ENCODE measurements at regions not wholly inside any gene's neighbourhood (a gene's known extent, or its start where the extent isn't known, plus 50 kb on each side); places are given as distances from the start of the nearest gene placed in this dataset.

GRCh38 chr12:42741771-42742510, 152.4 kb upstream of the PRICKLE1 start:
- TF ChIP-seq EZH2 (IDR thresholded peaks at IDR 0.05; ENCODE audit: low read length) (no peak), CTCF (optimal IDR thresholded peaks at IDR 0.05 in 1 of 3, IDR thresholded peaks at IDR 0.05 in 1 of 3, conservative IDR thresholded peaks at IDR 0.05 in 1 of 3; ENCODE audit: extremely low read depth in 1 of 3, insufficient read depth in 2 of 3, low read length in 3 of 3) (no peak)
- H3K36me3 ChIP-seq (ENCODE audit: control insufficient read depth in 2 of 2, extremely low read depth in 1 of 2, insufficient read depth in 2 of 2, low read length in 2 of 2), result no peaks in the 10 kb centered on the region
- H3K9me3 ChIP-seq (ENCODE audit: control insufficient read depth, low read depth, low read length), result peaks cover 4% of the 10 kb centered on the region
- H3K9me1 ChIP-seq (ENCODE audit: control insufficient read depth, extremely low read depth, insufficient read depth, low read length), result no peaks in the 10 kb centered on the region
- H3K27ac ChIP-seq (ENCODE audit: control insufficient read depth, insufficient read depth, low read length), result no peak overlapping the region
- H3K79me2 ChIP-seq (ENCODE audit: control insufficient read depth, insufficient read depth, low read length), result no peaks in the 10 kb centered on the region
- no peaks in the 10 kb centered on the region for H4K20me1 ChIP-seq (ENCODE audit: control insufficient read depth, extremely low read depth, insufficient read depth, low read length)
- dilution Hi-C loops (cut with MboI; ENCODE audit: extremely low pct_ligation_motif_present, low sequenced_read_pairs), result no loop called here
- peaks cover 13% of the 10 kb centered on the region for H3K4me1 ChIP-seq (ENCODE audit: control insufficient read depth, extremely low read depth, insufficient read depth, low read length)
- no peak overlapping the region for H3K4me3 ChIP-seq (ENCODE audit: control insufficient read depth in 2 of 3, extremely low read depth in 1 of 3, insufficient read depth in 2 of 3, low read depth in 1 of 3, low read length in 3 of 3)
- no peak overlapping the region for H3K9ac ChIP-seq (ENCODE audit: control insufficient read depth, extremely low read depth, insufficient read depth, low read length)
- FAIRE-seq, result no peak
- no peak overlapping the region for H3K4me2 ChIP-seq (ENCODE audit: control insufficient read depth, extremely low read depth, insufficient read depth, low read depth, low read length)
- DNase-seq (ENCODE audit: low read depth, low spot score), result no peak
- no peak overlapping the region for H2AFZ ChIP-seq (ENCODE audit: control insufficient read depth, low read length)
- no peaks in the 10 kb centered on the region for H3K27me3 ChIP-seq (ENCODE audit: control insufficient read depth, extremely low read depth, insufficient read depth, low read length)

- no peak for FAIRE-seq
- Histone ChIP-seq H3K4me1 (ENCODE audit: control insufficient read depth, extremely low read depth, insufficient read depth, low read length) (peaks cover 16% of the 10 kb centered on the region), H3K9me3 (ENCODE audit: control insufficient read depth, low read depth, low read length) (no peaks in the 10 kb centered on the region), H3K27me3 (ENCODE audit: control insufficient read depth, extremely low read depth, insufficient read depth, low read length) (no peaks in the 10 kb centered on the region), H3K4me3 (ENCODE audit: control insufficient read depth in 2 of 3, extremely low read depth in 1 of 3, insufficient read depth in 2 of 3, low read depth in 1 of 3, low read length in 3 of 3) (no peak overlapping the region), H3K36me3 (ENCODE audit: control insufficient read depth in 2 of 2, extremely low read depth in 1 of 2, insufficient read depth in 2 of 2, low read length in 2 of 2) (no peaks in the 10 kb centered on the region), H2AFZ (ENCODE audit: control insufficient read depth, low read length) (no peak overlapping the region), H3K27ac (ENCODE audit: control insufficient read depth, insufficient read depth, low read length) (no peak overlapping the region), H3K4me2 (ENCODE audit: control insufficient read depth, extremely low read depth, insufficient read depth, low read depth, low read length) (no peak overlapping the region), H4K20me1 (ENCODE audit: control insufficient read depth, extremely low read depth, insufficient read depth, low read length) (no peaks in the 10 kb centered on the region), H3K9me1 (ENCODE audit: control insufficient read depth, extremely low read depth, insufficient read depth, low read length) (no peaks in the 10 kb centered on the region), H3K9ac (ENCODE audit: control insufficient read depth, extremely low read depth, insufficient read depth, low read length) (no peak overlapping the region), H3K79me2 (ENCODE audit: control insufficient read depth, insufficient read depth, low read length) (no peaks in the 10 kb centered on the region)
- no peak for DNase-seq (ENCODE audit: low read depth, low spot score)
- dilution Hi-C loops (cut with MboI; ENCODE audit: extremely low pct_ligation_motif_present, low sequenced_read_pairs), result no loop called here
- TF ChIP-seq CTCF (optimal IDR thresholded peaks at IDR 0.05 in 1 of 3, IDR thresholded peaks at IDR 0.05 in 1 of 3, conservative IDR thresholded peaks at IDR 0.05 in 1 of 3; ENCODE audit: extremely low read depth in 1 of 3, insufficient read depth in 2 of 3, low read length in 3 of 3) (no peak), EZH2 (IDR thresholded peaks at IDR 0.05; ENCODE audit: low read length) (no peak)
Observed at GRCh38 chr12:42741091-42741490, 151.5 kb upstream of the PRICKLE1 start.

Measured in keratinocyte (primary cell).